CD4-positive, CD25-positive, alpha-beta regulatory T cell (primary cell): ENCODE measurements at regions not wholly inside any gene's neighbourhood (a gene's known extent, or its start where the extent isn't known, plus 50 kb on each side); places are given as distances from the start of the nearest gene placed in this dataset.

Source experiments
- ATAC-seq, 2 donors: fragments of 150-1000 bp; cut with Tn5 transposase; one replicate each; pipeline ENCODE4 v1.10.0; 2021; ENCODE audit warnings: low read depth in 2 of 2, moderate number of reproducible peaks in 2 of 2, moderate library complexity in 1 of 2
- DNase-seq, 3 donors: peaks; one replicate each; pipeline versions ENCODE4 v3.0.0 to v3.0.0-alpha.2; 2012 to 2022; ENCODE audit warnings: mixed read lengths in 1 of 3
- H3K27ac ChIP-seq: one replicate; pipeline ENCODE4 v1.7.0; 2013; ENCODE audit warnings: mild to moderate bottlenecking, low read length; ENCODE audit not compliant: insufficient read depth, poor library complexity, severe bottlenecking
- H3K27me3 ChIP-seq: one replicate; pipeline ENCODE4 v1.7.0; 2013; ENCODE audit warnings: low read length; ENCODE audit not compliant: control insufficient read depth, insufficient read depth
- H3K36me3 ChIP-seq: one replicate; pipeline ENCODE4 v1.7.0; 2013; ENCODE audit warnings: mild to moderate bottlenecking, low read length, moderate library complexity; ENCODE audit not compliant: control insufficient read depth, insufficient read depth
- H3K4me1 ChIP-seq: 2 replicates; pipeline ENCODE4 v1.7.0; 2013; ENCODE audit warnings: mild to moderate bottlenecking, low read length; ENCODE audit not compliant: insufficient read depth, control insufficient read depth, poor library complexity, severe bottlenecking
- H3K4me3 ChIP-seq: one replicate; pipeline ENCODE4 v1.7.0; 2013; ENCODE audit warnings: low read depth, mild to moderate bottlenecking, low read length, moderate library complexity
- H3K9me3 ChIP-seq, 2 experiments: 1 replicate in 1 of 2; 2 replicates in 1 of 2; pipeline ENCODE4 v1.7.0; 2013; ENCODE audit warnings: low read length in 2 of 2, mild to moderate bottlenecking in 1 of 2, moderate library complexity in 1 of 2; ENCODE audit not compliant: control insufficient read depth in 2 of 2
- H3K27ac Mint-ChIP-seq, 3 donors: one replicate each; pipeline ENCODE4 v1.8.0; 2020 to 2022; ENCODE audit warnings: mild to moderate bottlenecking in 3 of 3, mixed read lengths in 3 of 3, moderate library complexity in 2 of 3
- H3K27me3 Mint-ChIP-seq: one replicate; pipeline ENCODE4 v1.8.0; 2022; ENCODE audit warnings: mild to moderate bottlenecking, mixed read lengths
- H3K36me3 Mint-ChIP-seq: one replicate; pipeline ENCODE4 v1.8.0; 2020; ENCODE audit warnings: mixed read lengths
- H3K4me1 Mint-ChIP-seq, 4 donors: one replicate each; pipeline ENCODE4 v1.8.0; 2020 to 2022; ENCODE audit warnings: mixed read lengths in 4 of 4, mild to moderate bottlenecking in 1 of 4
- H3K4me3 Mint-ChIP-seq, 4 donors: one replicate each; pipeline ENCODE4 v1.8.0; 2020 to 2022; ENCODE audit warnings: mild to moderate bottlenecking in 4 of 4, mixed read lengths in 4 of 4, moderate library complexity in 3 of 4
- H3K9me3 Mint-ChIP-seq, 7 donors: one replicate each; pipeline ENCODE4 v1.8.0; 2020 to 2022; ENCODE audit warnings: mixed read lengths in 7 of 7, mild to moderate bottlenecking in 3 of 7, moderate library complexity in 2 of 7

GRCh38 chr5:66356011-66356565 lies 212.0 kb downstream of the SREK1 start:
- Histone ChIP-seq H3K27ac (no peak overlapping the region), H3K9me3 (no peaks in the 10 kb centered on the region), H3K36me3 (no peaks in the 10 kb centered on the region), H3K4me1 (no peaks in the 10 kb centered on the region), H3K27me3 (no peaks in the 10 kb centered on the region), H3K4me3 (no peak overlapping the region)
- ATAC-seq, result no peak
- Mint-ChIP-seq H3K27me3 (no peaks in the 10 kb centered on the region), H3K4me1 (no peaks in the 10 kb centered on the region), H3K36me3 (no peaks in the 10 kb centered on the region), H3K9me3 (peaks cover 0 to 1% (median 0%) of the 10 kb centered on the region in 7 donors), H3K27ac (no peak overlapping the region), H3K4me3 (no peak overlapping the region)
- no peak for DNase-seq

DNA sequence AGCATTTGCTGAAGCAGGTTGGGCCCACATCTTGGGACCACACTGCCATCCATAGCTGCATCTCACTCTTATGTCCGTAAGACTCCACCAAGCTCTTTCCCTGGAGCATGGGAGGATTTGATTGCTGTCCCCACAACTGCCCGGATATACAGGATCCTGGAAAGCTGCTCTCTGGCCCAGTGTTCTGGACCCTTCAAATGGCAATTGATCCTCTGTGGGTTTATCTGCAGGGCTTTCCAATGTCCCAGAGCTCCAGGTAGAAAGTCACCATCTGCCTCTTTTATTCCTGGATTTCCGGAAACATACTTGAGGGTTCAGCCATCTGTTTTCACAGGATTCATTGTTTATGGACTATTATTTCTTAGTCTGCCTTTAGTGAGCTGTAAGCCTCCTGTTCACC lies 214.6 kb downstream of the SREK1 start:
- Mint-ChIP-seq H3K27ac (no peak overlapping the region), H3K27me3 (peaks cover 8% of the 10 kb centered on the region), H3K4me3 (no peak overlapping the region), H3K4me1 (no peaks in the 10 kb centered on the region), H3K9me3 (peaks cover 0 to 1% (median 0%) of the 10 kb centered on the region in 7 donors), H3K36me3 (no peaks in the 10 kb centered on the region)
- no peaks in the 10 kb centered on the region for H3K4me1 ChIP-seq
- H3K9me3 ChIP-seq, result no peaks in the 10 kb centered on the region
- H3K27me3 ChIP-seq, result no peaks in the 10 kb centered on the region
- no peak overlapping the region for H3K27ac ChIP-seq
- ATAC-seq, result no peak
- H3K36me3 ChIP-seq, result no peaks in the 10 kb centered on the region
- no peak overlapping the region for H3K4me3 ChIP-seq
- DNase-seq, result no peak

DNA sequence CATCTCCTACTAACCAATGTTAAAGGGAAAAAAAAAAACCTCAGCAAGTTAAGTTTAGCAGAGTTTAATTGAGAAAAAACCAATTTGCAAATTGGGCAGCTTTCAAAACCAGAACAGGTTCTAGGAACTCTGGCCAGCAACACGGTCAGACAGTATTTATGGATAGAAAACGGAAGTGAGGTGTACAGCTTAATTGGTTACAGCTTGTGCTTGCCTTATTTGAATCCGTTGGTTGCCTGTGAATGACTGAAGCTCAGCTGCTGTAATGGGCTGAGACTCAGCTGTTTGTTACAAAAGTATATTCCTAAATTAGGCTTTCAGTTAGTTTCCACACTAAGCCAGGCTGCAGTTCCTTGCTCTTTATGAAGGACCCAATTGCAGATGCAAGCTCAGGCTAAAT lies 217.0 kb downstream of the SREK1 start:
- Histone ChIP-seq H3K4me3 (no peak overlapping the region), H3K27me3 (peaks cover 1% of the 10 kb centered on the region), H3K27ac (no peak overlapping the region), H3K36me3 (no peaks in the 10 kb centered on the region), H3K4me1 (no peaks in the 10 kb centered on the region), H3K9me3 (no peaks in the 10 kb centered on the region)
- ATAC-seq (no peak), DNase-seq (no peak)
- H3K4me1 Mint-ChIP-seq, result no peaks in the 10 kb centered on the region
- H3K27me3 Mint-ChIP-seq, result peaks cover 12% of the 10 kb centered on the region
- peaks cover 0 to 2% (median 0%) of the 10 kb centered on the region in 7 donors for H3K9me3 Mint-ChIP-seq
- no peaks in the 10 kb centered on the region for H3K36me3 Mint-ChIP-seq
- H3K4me3 Mint-ChIP-seq, result no peak overlapping the region
- no peak overlapping the region for H3K27ac Mint-ChIP-seq

DNA sequence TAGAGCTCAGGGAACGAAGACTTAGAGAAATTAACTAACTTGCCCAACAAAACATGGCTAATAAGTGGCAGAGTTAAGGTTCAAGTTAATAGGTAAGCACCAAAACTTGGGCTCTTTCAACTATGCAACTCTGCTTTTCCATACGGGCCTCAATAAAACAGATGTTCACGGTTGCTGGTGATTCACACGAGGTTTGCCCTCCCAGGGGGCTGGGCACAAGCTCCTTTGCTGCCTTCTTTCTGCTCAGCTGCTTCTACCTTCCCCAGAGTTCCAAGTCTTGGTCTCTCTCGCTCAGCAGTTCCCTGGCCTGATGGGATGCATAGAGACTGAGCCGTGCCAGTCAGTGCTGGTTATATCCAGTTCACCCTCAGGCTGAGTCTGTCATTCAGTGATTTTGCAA lies 217.9 kb downstream of the SREK1 start:
- Mint-ChIP-seq H3K27me3 (peaks cover 12% of the 10 kb centered on the region), H3K9me3 (peaks cover 0 to 2% (median 0%) of the 10 kb centered on the region in 7 donors), H3K4me1 (no peaks in the 10 kb centered on the region), H3K27ac (no peak overlapping the region), H3K4me3 (no peak overlapping the region), H3K36me3 (no peaks in the 10 kb centered on the region)
- DNase-seq (no peak), ATAC-seq (no peak)
- H3K27ac ChIP-seq, result no peak overlapping the region
- H3K4me3 ChIP-seq, result no peak overlapping the region
- no peaks in the 10 kb centered on the region for H3K9me3 ChIP-seq
- H3K27me3 ChIP-seq, result peaks cover 1% of the 10 kb centered on the region
- no peaks in the 10 kb centered on the region for H3K36me3 ChIP-seq
- no peaks in the 10 kb centered on the region for H3K4me1 ChIP-seq

DNA sequence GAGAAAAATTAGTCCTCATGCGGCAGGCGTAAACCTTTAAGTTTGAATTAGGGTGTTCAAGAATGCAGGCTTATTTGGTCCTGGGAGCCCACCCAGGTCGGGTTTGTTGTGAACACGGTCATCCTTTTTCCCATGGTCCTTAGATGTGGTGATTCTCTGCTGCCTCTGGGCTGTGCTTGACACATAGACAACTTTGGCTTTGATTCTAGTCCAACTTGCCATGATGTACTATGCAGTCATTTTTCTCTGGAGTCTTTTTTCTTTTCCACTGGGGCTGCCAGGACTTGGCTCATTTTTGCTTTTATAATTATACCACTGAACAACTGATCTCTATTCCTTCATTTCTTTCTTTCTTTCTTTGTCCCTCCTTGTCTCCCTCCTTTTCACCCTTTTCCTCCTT lies 218.6 kb downstream of the SREK1 start:
- Histone ChIP-seq H3K27ac (no peak overlapping the region), H3K4me1 (no peaks in the 10 kb centered on the region), H3K4me3 (no peak overlapping the region), H3K36me3 (no peaks in the 10 kb centered on the region), H3K27me3 (peaks cover 1% of the 10 kb centered on the region), H3K9me3 (no peaks in the 10 kb centered on the region)
- ATAC-seq (no peak), DNase-seq (no peak)
- Mint-ChIP-seq H3K27ac (no peak overlapping the region), H3K4me1 (no peaks in the 10 kb centered on the region), H3K27me3 (peaks cover 12% of the 10 kb centered on the region), H3K9me3 (peaks cover 0 to 2% (median 0%) of the 10 kb centered on the region in 7 donors), H3K4me3 (no peak overlapping the region), H3K36me3 (no peaks in the 10 kb centered on the region)

- H3K4me3 ChIP-seq, result no peak overlapping the region
- H3K9me3 Mint-ChIP-seq, result peaks cover 0 to 2% (median 0%) of the 10 kb centered on the region in 7 donors
- H3K27ac ChIP-seq, result no peak overlapping the region
- H3K9me3 ChIP-seq, result no peaks in the 10 kb centered on the region
- H3K36me3 ChIP-seq, result no peaks in the 10 kb centered on the region
- H3K27ac Mint-ChIP-seq, result no peak overlapping the region
- no peaks in the 10 kb centered on the region for H3K4me1 ChIP-seq
- no peaks in the 10 kb centered on the region for H3K36me3 Mint-ChIP-seq
- peaks cover 12% of the 10 kb centered on the region for H3K27me3 Mint-ChIP-seq
- H3K4me3 Mint-ChIP-seq, result no peak overlapping the region
- no peak for DNase-seq
- no peak for ATAC-seq
- no peaks in the 10 kb centered on the region for H3K4me1 Mint-ChIP-seq
- H3K27me3 ChIP-seq, result peaks cover 4% of the 10 kb centered on the region
Measured at GRCh38 chr5:66363097-66363496, 219.0 kb downstream of the SREK1 start.

GRCh38 chr5:66364186-66364585 lies 220.1 kb downstream of the SREK1 start:
- H3K9me3 Mint-ChIP-seq, result peaks cover 0 to 2% (median 0%) of the 10 kb centered on the region in 7 donors
- no peak overlapping the region for H3K4me3 ChIP-seq
- ATAC-seq (no peak), DNase-seq (no peak)
- peaks cover 12% of the 10 kb centered on the region for H3K27me3 Mint-ChIP-seq
- no peak overlapping the region for H3K27ac ChIP-seq
- H3K9me3 ChIP-seq, result no peaks in the 10 kb centered on the region
- H3K4me1 ChIP-seq, result no peaks in the 10 kb centered on the region
- no peaks in the 10 kb centered on the region for H3K36me3 Mint-ChIP-seq
- no peaks in the 10 kb centered on the region for H3K4me1 Mint-ChIP-seq
- H3K4me3 Mint-ChIP-seq, result no peak overlapping the region
- H3K27ac Mint-ChIP-seq, result no peak overlapping the region
- no peaks in the 10 kb centered on the region for H3K36me3 ChIP-seq
- peaks cover 4% of the 10 kb centered on the region for H3K27me3 ChIP-seq

GRCh38 chr5:66365981-66366380 lies 221.9 kb downstream of the SREK1 start:
- no peak for ATAC-seq
- Histone ChIP-seq H3K4me3 (no peak overlapping the region), H3K4me1 (no peaks in the 10 kb centered on the region), H3K9me3 (no peaks in the 10 kb centered on the region), H3K27me3 (peaks cover 6% of the 10 kb centered on the region), H3K36me3 (no peaks in the 10 kb centered on the region), H3K27ac (no peak overlapping the region)
- Mint-ChIP-seq H3K4me1 (no peaks in the 10 kb centered on the region), H3K27ac (no peak overlapping the region), H3K4me3 (no peak overlapping the region), H3K9me3 (peaks cover 0 to 2% (median 0%) of the 10 kb centered on the region in 7 donors), H3K36me3 (no peaks in the 10 kb centered on the region), H3K27me3 (peaks cover 12% of the 10 kb centered on the region)
- no peak for DNase-seq
